ENCODE measurements at regions not wholly inside any gene's neighbourhood (a gene's known extent, or its start where the extent isn't known, plus 50 kb on each side); places are given as distances from the start of the nearest gene placed in this dataset.

DNA sequence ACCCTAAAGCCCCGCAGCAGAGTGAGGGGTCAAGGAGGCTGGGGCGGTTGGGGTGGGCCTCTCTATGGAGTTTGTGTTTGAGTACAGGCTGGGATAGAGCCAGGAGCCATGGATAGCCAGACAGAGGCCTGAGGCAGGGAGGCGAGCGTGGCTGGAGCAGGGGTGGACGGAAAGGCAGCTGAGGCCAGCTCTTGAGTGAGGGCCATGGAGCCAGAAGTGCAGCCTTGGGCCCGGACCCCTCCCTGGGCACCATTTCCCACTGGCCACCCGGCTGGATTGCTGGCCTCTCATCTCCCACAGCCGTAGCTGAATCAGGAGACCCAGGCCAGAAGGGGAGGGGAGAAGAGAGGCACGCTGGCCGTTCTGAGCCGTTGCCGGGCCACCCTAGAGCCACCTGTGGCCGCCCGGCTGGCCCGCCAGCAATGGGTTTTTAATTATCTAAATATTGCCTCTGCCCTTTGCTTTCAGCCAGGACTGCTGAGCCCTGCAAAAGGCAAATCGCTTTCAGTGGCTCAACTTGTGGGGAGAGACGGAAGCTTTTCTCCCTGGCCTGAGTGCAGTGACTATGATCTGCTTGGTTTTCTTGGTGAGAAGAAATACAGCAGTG lies 75.2 kb upstream of the GSE1 start:
- no peaks in the 10 kb centered on the region for H3K27me3 ChIP-seq (replicated peaks; ENCODE audit: control insufficient read depth, insufficient read depth, low read length)
- H3K4me3 ChIP-seq (replicated peaks; ENCODE audit: low read depth, low read length) = no peak overlapping the region
- H3K36me3 ChIP-seq (ENCODE audit: control insufficient read depth, insufficient read depth, low read length) = no peaks in the 10 kb centered on the region
- TF ChIP-seq, protein P1, sequence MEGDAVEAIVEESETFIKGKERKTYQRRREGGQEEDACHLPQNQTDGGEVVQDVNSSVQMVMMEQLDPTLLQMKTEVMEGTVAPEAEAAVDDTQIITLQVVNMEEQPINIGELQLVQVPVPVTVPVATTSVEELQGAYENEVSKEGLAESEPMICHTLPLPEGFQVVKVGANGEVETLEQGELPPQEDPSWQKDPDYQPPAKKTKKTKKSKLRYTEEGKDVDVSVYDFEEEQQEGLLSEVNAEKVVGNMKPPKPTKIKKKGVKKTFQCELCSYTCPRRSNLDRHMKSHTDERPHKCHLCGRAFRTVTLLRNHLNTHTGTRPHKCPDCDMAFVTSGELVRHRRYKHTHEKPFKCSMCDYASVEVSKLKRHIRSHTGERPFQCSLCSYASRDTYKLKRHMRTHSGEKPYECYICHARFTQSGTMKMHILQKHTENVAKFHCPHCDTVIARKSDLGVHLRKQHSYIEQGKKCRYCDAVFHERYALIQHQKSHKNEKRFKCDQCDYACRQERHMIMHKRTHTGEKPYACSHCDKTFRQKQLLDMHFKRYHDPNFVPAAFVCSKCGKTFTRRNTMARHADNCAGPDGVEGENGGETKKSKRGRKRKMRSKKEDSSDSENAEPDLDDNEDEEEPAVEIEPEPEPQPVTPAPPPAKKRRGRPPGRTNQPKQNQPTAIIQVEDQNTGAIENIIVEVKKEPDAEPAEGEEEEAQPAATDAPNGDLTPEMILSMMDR (IDR thresholded peaks at IDR 0.05; ENCODE audit: insufficient read depth, low read length, poor library complexity, severe bottlenecking) = no peak
- DNase-seq (ENCODE audit: extremely low read depth, insufficient read length) = no peak

DNA sequence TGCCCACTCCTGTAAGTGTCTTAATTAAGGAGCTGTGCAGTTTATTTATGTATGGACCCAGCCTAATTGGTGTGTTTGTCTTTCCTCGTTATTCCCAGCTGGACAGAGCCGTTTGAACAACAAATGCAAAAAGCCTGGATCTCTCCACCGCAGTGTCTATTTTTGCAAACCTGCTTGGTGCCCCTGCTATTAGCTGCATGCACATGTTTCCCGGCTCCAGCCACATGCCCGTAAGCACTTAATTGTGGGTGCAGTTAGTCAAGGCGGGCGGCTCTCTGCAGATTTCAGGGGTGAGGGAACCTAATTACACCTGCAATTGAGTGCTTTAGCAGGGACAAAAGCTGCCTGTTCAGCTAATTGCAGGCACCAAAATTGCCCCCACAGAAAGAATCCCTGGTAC lies 74.0 kb upstream of the GSE1 start:
- Histone ChIP-seq H3K36me3 (ENCODE audit: control insufficient read depth, insufficient read depth, low read length) (no peaks in the 10 kb centered on the region), H3K4me3 (replicated peaks; ENCODE audit: low read depth, low read length) (no peak overlapping the region), H3K27me3 (replicated peaks; ENCODE audit: control insufficient read depth, insufficient read depth, low read length) (no peaks in the 10 kb centered on the region)
- TF ChIP-seq, protein P1 (IDR thresholded peaks at IDR 0.05; ENCODE audit: insufficient read depth, low read length, poor library complexity, severe bottlenecking) = no peak
- no peak for DNase-seq (ENCODE audit: extremely low read depth, insufficient read length)

DNA sequence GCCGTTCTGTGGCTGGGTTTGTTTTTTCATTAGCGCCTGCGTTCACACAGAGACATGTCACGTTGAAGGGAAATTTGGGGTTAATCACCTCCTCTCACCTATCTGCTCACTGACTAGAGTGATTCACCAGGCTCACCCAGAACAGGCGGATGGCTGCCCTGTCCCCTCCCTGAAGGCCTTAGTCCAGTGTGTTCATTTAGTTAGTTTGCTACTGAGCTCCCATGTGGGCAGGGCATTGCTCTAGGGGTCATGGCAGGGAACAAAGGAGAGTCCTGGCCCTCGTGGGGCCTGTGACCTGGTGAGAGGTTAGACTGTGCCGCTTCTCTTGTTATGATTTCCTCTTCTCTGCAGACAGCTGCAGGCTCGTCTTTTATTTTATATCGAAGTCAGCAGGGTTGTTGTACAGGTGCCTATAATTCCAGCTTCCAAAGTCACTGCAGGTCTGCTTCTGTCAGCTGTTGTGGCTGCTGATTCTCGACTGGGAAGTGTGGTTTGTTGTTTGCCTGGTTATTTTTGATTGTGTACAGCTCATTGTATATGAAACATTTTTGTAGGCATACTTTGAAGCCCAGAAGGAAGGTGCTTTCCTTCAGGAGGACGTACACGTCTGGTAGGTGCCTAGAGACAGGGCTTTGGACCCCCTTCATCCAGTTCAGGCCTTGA lies 73.4 kb upstream of the GSE1 start:
- TF ChIP-seq, protein P1 (IDR thresholded peaks at IDR 0.05; ENCODE audit: insufficient read depth, low read length, poor library complexity, severe bottlenecking) = no peak
- no peak for DNase-seq (ENCODE audit: extremely low read depth, insufficient read length)
- no peaks in the 10 kb centered on the region for H3K27me3 ChIP-seq (replicated peaks; ENCODE audit: control insufficient read depth, insufficient read depth, low read length)
- H3K36me3 ChIP-seq (ENCODE audit: control insufficient read depth, insufficient read depth, low read length) = no peaks in the 10 kb centered on the region
- no peak overlapping the region for H3K4me3 ChIP-seq (replicated peaks; ENCODE audit: low read depth, low read length)

DNA sequence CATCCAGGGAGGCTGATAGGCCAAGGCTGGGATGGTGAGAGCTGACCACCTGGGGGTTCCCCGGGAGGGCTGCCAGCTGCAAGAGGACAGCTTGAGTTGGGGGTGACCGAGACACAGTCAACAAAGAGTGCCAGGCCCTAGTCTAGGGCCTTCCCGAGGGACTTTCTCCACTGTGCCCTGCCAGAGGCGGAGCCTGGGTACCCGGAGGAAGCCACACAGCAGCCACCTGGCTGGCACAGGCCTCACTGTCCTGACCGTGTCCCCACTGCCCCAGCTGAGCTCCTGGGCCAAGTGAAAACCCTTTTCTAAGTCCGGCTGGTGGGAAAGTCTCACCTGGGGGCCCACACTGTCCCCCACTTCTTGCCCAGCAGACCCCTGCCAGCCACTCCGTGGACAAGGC lies 71.9 kb upstream of the GSE1 start:
- TF ChIP-seq, protein P1 (IDR thresholded peaks at IDR 0.05; ENCODE audit: insufficient read depth, low read length, poor library complexity, severe bottlenecking) = no peak

DNA sequence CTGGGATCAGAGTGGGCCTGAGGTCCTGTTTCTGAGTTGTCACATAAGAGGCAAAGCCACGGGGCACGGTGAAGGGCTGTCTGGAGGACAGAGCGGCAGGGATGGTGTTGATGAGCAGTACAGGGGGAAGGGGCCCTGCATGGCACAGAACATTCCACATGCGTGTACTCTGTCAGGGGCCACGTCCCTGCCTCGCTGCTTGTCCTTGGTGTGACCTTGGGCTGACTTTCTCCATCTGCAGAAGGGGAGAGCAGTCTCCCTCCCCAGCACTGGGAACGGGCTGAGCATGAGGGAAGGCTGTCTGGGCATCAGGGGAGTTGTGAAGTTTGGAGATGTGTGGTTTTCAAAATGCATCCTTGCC lies 71.5 kb upstream of the GSE1 start:
- H3K4me3 ChIP-seq (replicated peaks; ENCODE audit: low read depth, low read length) = no peak overlapping the region
- DNase-seq (ENCODE audit: extremely low read depth, insufficient read length) = no peak
- no peaks in the 10 kb centered on the region for H3K27me3 ChIP-seq (replicated peaks; ENCODE audit: control insufficient read depth, insufficient read depth, low read length)
- TF ChIP-seq, protein P1 (IDR thresholded peaks at IDR 0.05; ENCODE audit: insufficient read depth, low read length, poor library complexity, severe bottlenecking) = no peak
- H3K36me3 ChIP-seq (ENCODE audit: control insufficient read depth, insufficient read depth, low read length) = no peaks in the 10 kb centered on the region

More for the DNA sequence above, 71.9 kb upstream of the GSE1 start:
- Histone ChIP-seq H3K4me3 (replicated peaks; ENCODE audit: low read depth, low read length) (no peak overlapping the region), H3K27me3 (replicated peaks; ENCODE audit: control insufficient read depth, insufficient read depth, low read length) (no peaks in the 10 kb centered on the region), H3K36me3 (ENCODE audit: control insufficient read depth, insufficient read depth, low read length) (no peaks in the 10 kb centered on the region)
- no peak for DNase-seq (ENCODE audit: extremely low read depth, insufficient read length)
